Muscle layer of colon (tissue), 2 donors: ENCODE measurements at regions not wholly inside any gene's neighbourhood (a gene's known extent, or its start where the extent isn't known, plus 50 kb on each side); places are given as distances from the start of the nearest gene placed in this dataset.

ENCODE experiments used
- H3K27ac ChIP-seq: one replicate; pipeline ENCODE4 v1.7.0; 2013; ENCODE audit warnings: low read depth, mild to moderate bottlenecking, low read length, moderate library complexity
- H3K27me3 ChIP-seq, 2 donors: one replicate each; pipeline ENCODE4 v1.7.0; 2013; ENCODE audit warnings: low read length in 2 of 2, mild to moderate bottlenecking in 2 of 2; ENCODE audit not compliant: insufficient read depth in 2 of 2, control insufficient read depth in 1 of 2
- H3K36me3 ChIP-seq: one replicate; pipeline ENCODE4 v1.7.0; 2013; ENCODE audit warnings: mild to moderate bottlenecking, low read length; ENCODE audit not compliant: insufficient read depth
- H3K4me1 ChIP-seq: one replicate; pipeline ENCODE4 v1.7.0; 2013; ENCODE audit warnings: mild to moderate bottlenecking, low read length; ENCODE audit not compliant: insufficient read depth
- H3K4me3 ChIP-seq, 2 donors: one replicate each; pipeline ENCODE4 v1.7.0; 2013; ENCODE audit warnings: low read length in 2 of 2, low read depth in 1 of 2, mild to moderate bottlenecking in 1 of 2, moderate library complexity in 1 of 2
- H3K9ac ChIP-seq: one replicate; pipeline ENCODE4 v1.7.0; 2013; ENCODE audit warnings: low read length
- H3K9me3 ChIP-seq: one replicate; pipeline ENCODE4 v1.7.0; 2013; ENCODE audit warnings: mild to moderate bottlenecking, low read length
- donor health status: abdominal sarcoma.
- donor health status: Adenocarcinoma of cecum.

- Histone ChIP-seq H3K9ac (no peak overlapping the region), H3K9me3 (no peaks in the 10 kb centered on the region), H3K27ac (no peak overlapping the region), H3K36me3 (no peaks in the 10 kb centered on the region), H3K27me3 (no peaks in the 10 kb centered on the region), H3K4me3 (no peak overlapping the region), H3K4me1 (no peaks in the 10 kb centered on the region)
Measured at GRCh38 chr2:9074930-9075329, 71.4 kb upstream of the MBOAT2 start.

- H3K9ac ChIP-seq, result no peak overlapping the region
- no peaks in the 10 kb centered on the region for H3K4me1 ChIP-seq
- H3K9me3 ChIP-seq, result peaks cover 3% of the 10 kb centered on the region
- no peak overlapping the region for H3K27ac ChIP-seq
- no peaks in the 10 kb centered on the region for H3K27me3 ChIP-seq
- no peak overlapping the region for H3K4me3 ChIP-seq
- no peaks in the 10 kb centered on the region for H3K36me3 ChIP-seq
Measured at GRCh38 chr2:9071584-9072124, 68.2 kb upstream of the MBOAT2 start.

GRCh38 chr2:9071032-9071431, 67.5 kb upstream of the MBOAT2 start:
- Histone ChIP-seq H3K4me3 (no peak overlapping the region), H3K27ac (no peak overlapping the region), H3K27me3 (no peaks in the 10 kb centered on the region), H3K9ac (no peak overlapping the region), H3K4me1 (no peaks in the 10 kb centered on the region), H3K36me3 (no peaks in the 10 kb centered on the region), H3K9me3 (peaks cover 8% of the 10 kb centered on the region)

- H3K36me3 ChIP-seq, result no peaks in the 10 kb centered on the region
- H3K4me1 ChIP-seq, result no peaks in the 10 kb centered on the region
- H3K27ac ChIP-seq, result no peak overlapping the region
- H3K9me3 ChIP-seq, result peaks cover 9% of the 10 kb centered on the region
- H3K4me3 ChIP-seq, result no peak overlapping the region
- no peaks in the 10 kb centered on the region for H3K27me3 ChIP-seq
- H3K9ac ChIP-seq, result no peak overlapping the region
Measured at GRCh38 chr2:9069543-9069942, 66.1 kb upstream of the MBOAT2 start.

GRCh38 chr2:9065901-9066300, 62.4 kb upstream of the MBOAT2 start:
- H3K4me1 ChIP-seq, result no peaks in the 10 kb centered on the region

GRCh38 chr2:9063023-9063606, 59.6 kb upstream of the MBOAT2 start:
- no peak overlapping the region for H3K4me3 ChIP-seq
- H3K9me3 ChIP-seq, result peaks cover 9% of the 10 kb centered on the region
- no peak overlapping the region for H3K9ac ChIP-seq
- H3K27me3 ChIP-seq, result no peaks in the 10 kb centered on the region
- H3K36me3 ChIP-seq, result no peaks in the 10 kb centered on the region
- H3K4me1 ChIP-seq, result no peaks in the 10 kb centered on the region
- H3K27ac ChIP-seq, result no peak overlapping the region

More at GRCh38 chr2:9065901-9066300, 62.4 kb upstream of the MBOAT2 start:
- H3K36me3 ChIP-seq, result no peaks in the 10 kb centered on the region
- H3K27me3 ChIP-seq, result no peaks in the 10 kb centered on the region
- H3K27ac ChIP-seq, result no peak overlapping the region
- H3K9ac ChIP-seq, result no peak overlapping the region
- no peak overlapping the region for H3K4me3 ChIP-seq
- peaks cover 9% of the 10 kb centered on the region for H3K9me3 ChIP-seq

- H3K9me3 ChIP-seq, result no peaks in the 10 kb centered on the region
- no peak overlapping the region for H3K9ac ChIP-seq
- no peaks in the 10 kb centered on the region for H3K36me3 ChIP-seq
- no peak overlapping the region for H3K27ac ChIP-seq
- no peaks in the 10 kb centered on the region for H3K27me3 ChIP-seq
- no peak overlapping the region for H3K4me3 ChIP-seq
- H3K4me1 ChIP-seq, result no peaks in the 10 kb centered on the region
Measured at GRCh38 chr2:9060819-9061218, 57.3 kb upstream of the MBOAT2 start.

GRCh38 chr2:9057939-9058761, 54.7 kb upstream of the MBOAT2 start:
- H3K4me3 ChIP-seq, result no peak overlapping the region
- no peak overlapping the region for H3K9ac ChIP-seq
- no peaks in the 10 kb centered on the region for H3K4me1 ChIP-seq

GRCh38 chr2:9055471-9055870, 52.0 kb upstream of the MBOAT2 start:
- no peak overlapping the region for H3K9ac ChIP-seq
- no peak overlapping the region for H3K27ac ChIP-seq
- H3K36me3 ChIP-seq, result no peaks in the 10 kb centered on the region
- H3K9me3 ChIP-seq, result no peaks in the 10 kb centered on the region
- H3K4me1 ChIP-seq, result no peaks in the 10 kb centered on the region
- H3K4me3 ChIP-seq, result no peak overlapping the region
- no peaks in the 10 kb centered on the region for H3K27me3 ChIP-seq

More at GRCh38 chr2:9057939-9058761, 54.7 kb upstream of the MBOAT2 start:
- Histone ChIP-seq H3K36me3 (no peaks in the 10 kb centered on the region), H3K27me3 (no peaks in the 10 kb centered on the region), H3K27ac (no peak overlapping the region), H3K9me3 (no peaks in the 10 kb centered on the region)

- Histone ChIP-seq H3K4me1 (no peaks in the 10 kb centered on the region), H3K27me3 (no peaks in the 10 kb centered on the region), H3K9me3 (no peaks in the 10 kb centered on the region), H3K4me3 (no peak overlapping the region), H3K9ac (no peak overlapping the region), H3K36me3 (no peaks in the 10 kb centered on the region), H3K27ac (no peak overlapping the region)
Measured at GRCh38 chr2:9053534-9053931, 50.0 kb upstream of the MBOAT2 start.
